CD4-positive, alpha-beta T cell treated with Interferon alpha-2 for 1 hour (primary cell): ENCODE measurements at regions not wholly inside any gene's neighbourhood (a gene's known extent, or its start where the extent isn't known, plus 50 kb on each side); places are given as distances from the start of the nearest gene placed in this dataset.

Experiments
- DNase-seq, 2 donors: peaks; one replicate each; pipeline ENCODE4 v3.0.0-alpha.2; 2020 to 2022

GRCh38 chrX:20861113-20861512, 513.1 kb upstream of the CNKSR2 start:
- no peak for DNase-seq

DNA sequence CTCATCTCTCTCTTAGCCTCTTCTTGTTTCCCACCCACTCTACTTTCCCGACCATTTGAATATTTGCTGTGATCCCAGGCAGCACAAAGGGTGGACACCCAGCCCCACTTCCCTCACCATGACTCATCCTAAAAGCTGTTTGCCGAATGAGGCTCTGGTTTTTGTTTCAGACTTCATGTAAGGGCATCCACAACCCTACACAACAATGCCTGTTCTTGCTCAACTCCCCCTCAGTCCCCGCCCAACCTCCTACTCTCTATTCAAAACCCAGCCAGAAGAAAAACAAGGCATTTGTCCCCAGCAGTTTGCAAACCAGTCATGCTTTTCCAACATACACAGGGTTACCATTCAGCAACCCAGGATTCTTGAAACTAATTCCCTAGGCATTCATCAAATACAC, 516.5 kb upstream of the CNKSR2 start:
- no peak for DNase-seq

DNA sequence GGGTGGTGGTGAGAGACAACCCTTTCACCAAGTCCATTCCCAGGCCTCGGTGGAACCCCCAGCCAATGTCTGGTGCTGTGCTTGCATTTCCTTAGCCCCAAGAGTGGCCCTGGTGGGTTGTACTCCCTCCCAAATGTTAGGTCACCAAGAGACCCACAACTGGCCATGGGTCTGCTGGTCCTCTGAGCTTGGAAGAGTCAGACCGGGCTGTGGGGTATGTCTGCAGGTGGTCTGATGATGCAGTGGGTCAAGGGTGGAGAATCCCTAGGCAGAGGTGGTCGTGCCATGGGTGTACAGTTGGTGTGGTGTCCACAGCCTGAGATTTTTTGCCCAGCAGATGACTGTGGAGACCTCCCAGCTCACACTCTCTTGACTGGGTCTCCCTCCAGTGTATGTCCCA, 535.7 kb upstream of the CNKSR2 start:
- DNase-seq = no peak

GRCh38 chrX:20829665-20830491, 544.3 kb upstream of the CNKSR2 start:
- DNase-seq = no peak

DNA sequence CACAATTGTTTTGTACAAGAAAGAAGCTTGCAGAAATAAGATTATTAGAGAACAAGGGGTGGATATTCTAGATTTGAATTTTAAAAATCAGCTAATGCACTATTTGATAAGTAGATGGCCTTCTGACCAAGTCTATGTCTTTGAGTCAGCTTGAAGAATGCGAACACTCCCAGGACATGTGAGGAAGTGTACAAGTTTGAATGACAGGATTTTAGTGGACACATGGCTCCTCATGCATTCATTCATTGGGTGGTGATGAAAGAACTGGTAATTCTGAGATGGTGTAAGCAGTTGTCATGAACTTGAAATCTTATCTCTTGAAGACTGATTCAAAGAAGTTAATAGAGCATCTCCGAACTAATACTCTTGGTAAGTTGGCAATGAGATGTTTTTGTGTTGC, 548.2 kb upstream of the CNKSR2 start:
- DNase-seq = no peak

- no peak for DNase-seq
These were observed 537.3 kb upstream of the RPS6KA3 start for GRCh38 chrX:20803971-20804370.

DNA sequence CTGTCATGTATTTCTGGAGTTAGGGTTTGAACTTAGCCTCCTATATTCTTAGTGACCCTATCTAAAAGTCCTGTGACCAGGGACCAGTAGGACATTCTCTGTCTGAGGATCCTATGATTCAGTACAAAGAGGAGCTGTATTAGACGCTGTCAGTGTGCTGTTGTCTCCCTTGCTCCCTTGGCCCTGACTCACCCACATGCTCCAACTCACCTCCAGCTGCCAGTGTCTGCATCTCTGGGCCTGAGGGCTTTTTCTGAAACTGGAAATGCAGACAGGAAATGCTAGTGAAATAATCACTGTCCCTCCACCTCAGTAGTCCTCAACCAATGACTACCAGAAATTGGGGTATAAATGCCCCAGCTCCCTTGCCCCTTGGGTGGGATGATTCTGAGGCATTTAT, 535.3 kb upstream of the RPS6KA3 start:
- DNase-seq = no peak

DNA sequence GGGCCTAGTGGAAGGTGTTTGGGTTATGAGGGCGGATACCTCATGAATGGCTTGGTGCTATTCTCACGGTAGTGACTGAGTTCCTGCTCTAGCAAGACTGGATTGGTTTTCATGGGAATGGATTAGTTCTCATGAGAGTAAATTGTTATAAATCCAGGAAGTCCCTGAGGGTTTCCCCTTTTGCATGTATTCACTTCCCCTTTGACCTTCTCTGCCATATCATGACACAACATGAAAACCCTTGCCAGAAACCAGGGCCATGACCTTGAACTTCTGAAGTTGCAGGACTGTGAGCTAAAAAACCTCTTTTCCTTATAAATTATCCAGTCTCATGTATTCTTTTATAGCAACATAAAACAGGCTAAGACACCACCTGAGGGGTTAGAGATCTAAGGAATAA, 529.7 kb upstream of the RPS6KA3 start:
- no peak for DNase-seq

GRCh38 chrX:20789103-20789502, 522.4 kb upstream of the RPS6KA3 start:
- DNase-seq = no peak

DNA sequence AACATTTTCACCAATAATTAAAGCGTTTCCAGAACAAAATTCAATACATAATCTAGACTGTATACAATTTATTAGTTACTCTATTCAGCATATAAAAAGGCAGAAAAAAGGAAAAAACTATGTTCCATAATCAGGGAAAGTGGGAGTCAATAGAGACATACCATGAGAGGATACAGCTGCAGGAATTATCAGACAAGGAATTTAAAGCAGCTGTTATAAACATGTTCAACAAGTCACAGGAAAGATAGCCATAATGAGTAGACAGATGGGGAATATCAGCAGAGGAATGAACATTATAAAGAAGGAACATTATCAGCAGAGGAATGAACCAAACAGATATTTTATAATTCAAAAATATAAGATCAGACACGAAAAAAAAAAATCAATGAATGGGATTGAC, 500.6 kb upstream of the RPS6KA3 start:
- no peak for DNase-seq

DNA sequence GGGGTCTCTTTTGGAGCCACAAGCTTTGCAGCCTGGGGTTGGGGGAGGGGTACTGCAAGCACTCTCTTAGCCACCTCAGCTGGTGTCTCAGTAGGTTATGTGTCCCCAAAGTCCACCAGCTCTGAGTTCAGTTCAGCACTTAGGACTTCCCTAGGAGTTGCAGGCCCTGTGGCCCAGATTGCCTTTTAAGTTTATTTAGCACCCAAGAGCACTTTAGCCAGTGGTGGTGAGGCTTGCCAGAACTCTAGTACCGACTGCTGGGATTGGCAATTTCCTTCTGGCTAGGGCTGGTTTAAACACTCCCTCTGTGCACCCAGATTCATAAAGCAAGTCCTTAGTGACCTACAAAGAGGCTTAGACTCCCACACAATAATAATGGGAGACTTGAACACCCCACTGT, 489.9 kb upstream of the RPS6KA3 start:
- DNase-seq = no peak

DNA sequence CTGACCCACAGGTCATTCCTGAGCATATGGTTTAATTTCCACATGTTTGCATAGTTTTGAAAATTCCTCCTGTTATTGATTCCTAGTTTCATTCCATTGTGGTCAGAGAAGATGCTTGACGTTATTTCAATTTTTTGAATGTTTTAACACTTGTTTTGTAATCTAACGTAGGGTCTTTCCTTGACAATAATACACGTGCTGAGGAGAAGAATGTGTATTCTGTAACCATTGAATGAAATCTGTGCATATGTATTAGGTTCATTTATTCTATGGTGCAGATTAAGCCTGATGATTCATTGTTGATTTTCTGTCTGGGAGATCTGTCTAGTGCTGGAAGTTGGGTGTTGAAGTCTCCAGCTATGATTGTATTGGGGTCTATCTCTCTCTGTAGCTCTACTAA, 486.4 kb upstream of the RPS6KA3 start:
- no peak for DNase-seq

DNA sequence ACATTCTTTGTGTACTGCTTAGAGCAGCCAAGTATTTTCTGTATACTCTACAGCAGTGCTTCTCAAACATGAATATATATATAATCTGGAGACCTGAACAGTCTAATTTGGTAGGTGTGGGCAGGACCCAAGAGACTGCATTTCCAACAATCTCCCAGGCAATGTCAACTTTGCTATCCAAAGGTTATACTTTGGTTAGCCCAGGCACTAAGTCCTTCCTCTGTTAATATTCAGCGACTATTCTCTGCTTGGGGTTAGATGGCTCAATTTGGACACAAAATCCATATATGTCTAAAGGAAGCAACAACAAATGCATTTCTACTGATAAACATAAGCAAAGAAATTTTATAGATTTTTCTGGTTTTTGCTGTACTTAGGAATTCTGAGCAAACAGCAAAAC, 480.0 kb upstream of the RPS6KA3 start:
- no peak for DNase-seq

GRCh38 chrX:20743046-20743445, 476.3 kb upstream of the RPS6KA3 start:
- no peak for DNase-seq

GRCh38 chrX:20742106-20742505, 475.4 kb upstream of the RPS6KA3 start:
- DNase-seq = no peak

DNA sequence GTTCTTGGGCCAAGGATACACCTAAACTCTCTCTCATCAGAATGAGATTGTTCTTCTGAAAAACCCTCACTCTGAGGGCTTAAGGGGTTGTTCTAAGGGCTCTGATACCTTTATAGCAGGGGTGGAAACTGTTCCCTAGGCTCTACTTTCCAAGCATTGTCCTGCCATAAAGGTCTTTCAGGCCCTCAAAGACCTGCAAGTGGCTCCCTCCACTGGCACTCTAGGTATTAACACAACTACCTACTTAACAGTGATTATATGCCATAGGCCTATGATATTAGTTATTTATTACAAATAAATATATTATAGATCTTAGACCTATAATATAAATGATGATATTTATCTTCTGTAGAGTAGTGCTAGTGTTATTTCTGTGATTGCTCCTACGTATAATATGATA, 473.7 kb upstream of the RPS6KA3 start:
- no peak for DNase-seq

DNA sequence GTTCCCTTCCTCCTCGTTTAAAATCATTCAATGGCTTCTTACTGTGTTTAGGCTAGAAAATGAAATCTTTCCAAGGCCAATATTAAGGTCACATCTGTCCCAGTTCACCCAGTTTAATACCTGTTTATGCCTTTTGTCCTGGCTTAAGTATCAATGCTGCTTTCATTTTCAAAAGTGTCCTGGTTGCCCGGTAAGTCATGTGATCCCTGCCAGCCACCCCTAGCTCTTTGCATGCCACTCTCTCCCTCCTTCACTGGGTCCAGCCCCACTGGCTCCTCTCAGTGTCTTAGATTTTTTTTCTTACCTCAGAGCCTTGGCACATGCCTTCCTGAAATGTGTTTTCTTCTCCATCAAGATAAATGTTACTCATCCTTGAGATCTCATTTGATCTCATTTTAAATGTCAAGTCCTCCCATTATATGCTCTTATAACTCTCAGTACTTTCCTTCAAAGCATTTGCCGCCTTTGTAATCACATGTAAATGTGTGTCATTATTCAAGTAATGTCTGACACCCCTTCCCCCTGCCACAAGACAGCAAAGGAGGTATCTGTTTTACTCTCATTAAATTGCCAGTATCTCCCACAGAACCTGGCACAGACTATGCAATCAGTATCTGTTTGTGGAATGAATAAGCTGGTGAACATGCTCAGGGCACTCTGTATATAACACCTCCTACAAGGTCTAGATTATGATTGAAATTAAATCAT, 472.5 kb upstream of the RPS6KA3 start:
- DNase-seq = no peak

DNA sequence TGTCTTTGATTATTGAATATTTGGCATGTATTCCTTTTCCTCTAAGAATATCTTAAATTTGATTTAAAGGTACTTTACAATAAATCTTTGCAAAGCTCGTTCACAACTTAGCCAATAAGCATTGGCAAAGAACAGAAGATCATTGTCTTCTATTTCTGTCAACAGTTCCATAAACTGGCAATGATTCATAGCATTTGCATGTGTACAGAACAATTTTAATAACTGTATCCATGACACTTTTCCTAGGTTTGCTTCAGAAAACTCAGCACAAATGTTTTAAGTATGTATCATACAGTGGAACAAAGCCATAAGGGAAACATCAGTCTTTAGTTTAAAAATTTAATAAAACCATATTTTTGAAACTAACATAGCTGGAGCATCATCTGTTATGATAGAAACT, 462.7 kb upstream of the RPS6KA3 start:
- DNase-seq = no peak

DNA sequence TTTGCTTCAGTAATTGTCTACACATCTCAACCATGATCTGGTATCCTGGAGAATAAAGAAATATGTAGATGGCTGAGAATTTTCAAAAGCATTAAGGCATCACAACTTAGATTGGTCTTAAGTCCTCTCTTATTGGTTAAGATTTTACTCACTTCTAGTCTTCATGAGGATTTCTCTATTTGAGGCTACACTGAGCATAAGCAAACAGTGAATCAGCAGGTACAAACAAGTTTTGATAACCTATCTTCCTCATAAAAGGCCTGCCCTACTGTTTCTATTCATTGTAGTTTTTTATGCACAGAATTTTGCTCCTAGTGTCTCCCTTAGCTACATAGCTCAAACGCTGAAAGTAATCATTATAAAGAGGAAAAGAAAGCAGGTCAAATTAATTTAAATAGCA, 460.7 kb upstream of the RPS6KA3 start:
- DNase-seq = no peak

GRCh38 chrX:20720954-20721626, 454.4 kb upstream of the RPS6KA3 start:
- DNase-seq = no peak

DNA sequence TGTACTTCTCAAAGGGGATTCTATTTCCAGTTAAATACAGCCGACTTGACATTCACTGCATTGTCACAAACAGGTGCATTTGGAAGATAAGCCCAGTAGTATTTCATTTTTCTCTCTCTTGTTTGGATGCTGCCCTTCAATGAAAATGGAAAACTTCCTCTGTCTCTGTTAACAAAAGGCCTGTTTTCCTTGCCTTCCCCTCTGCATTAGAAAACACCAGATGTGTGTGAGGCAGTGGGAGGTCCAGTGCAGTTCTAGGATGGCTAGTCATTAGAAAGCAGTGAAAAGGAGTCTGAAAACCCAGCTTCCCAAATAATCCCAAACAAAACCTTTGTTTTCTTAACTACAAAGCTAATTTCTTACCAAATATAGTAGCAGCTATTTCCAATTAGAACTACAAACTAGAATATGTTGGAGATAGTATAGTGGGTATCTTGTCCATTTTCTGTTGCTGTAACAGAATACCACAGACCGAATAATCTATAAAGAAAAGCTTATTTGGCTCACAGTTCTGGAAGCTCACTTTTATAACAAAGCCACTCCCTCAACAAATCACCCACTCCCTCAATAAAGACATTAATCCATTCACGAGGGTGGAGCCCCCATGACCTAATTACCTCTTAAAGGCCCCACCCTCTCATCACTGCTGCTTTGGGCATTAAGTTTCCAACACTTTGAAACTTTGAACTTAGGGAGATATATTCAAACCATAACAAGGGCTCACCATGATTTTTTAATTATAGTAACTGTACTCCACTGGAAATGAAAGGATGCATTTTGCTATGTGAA, 452.1 kb upstream of the RPS6KA3 start:
- no peak for DNase-seq

DNA sequence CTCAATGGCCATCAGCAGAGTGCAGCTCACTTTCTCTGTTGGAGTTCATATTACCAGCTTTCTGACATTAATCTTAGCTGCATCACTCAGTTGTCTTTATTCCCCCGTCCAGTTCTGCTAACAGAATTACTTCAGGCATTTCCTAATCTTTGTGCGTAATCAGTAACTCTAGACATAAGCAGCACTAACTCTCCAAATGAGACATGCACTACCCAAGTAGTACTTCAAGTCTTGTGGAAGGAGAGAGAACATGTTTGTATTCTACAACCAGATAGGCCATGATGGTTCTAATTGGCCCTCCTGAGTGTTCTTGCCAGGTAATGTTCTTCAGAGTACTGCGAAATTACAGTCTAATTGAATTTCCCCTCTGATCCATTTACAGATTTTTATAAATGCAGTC, 448.5 kb upstream of the RPS6KA3 start:
- no peak for DNase-seq

GRCh38 chrX:20712811-20713210, 446.1 kb upstream of the RPS6KA3 start:
- no peak for DNase-seq
